Fibroblast of lung (primary cell): ENCODE measurements at regions not wholly inside any gene's neighbourhood (a gene's known extent, or its start where the extent isn't known, plus 50 kb on each side); places are given as distances from the start of the nearest gene placed in this dataset.

Experiments
- DNase-seq, 2 donors: peaks; one replicate each; pipeline versions ENCODE4 v3.0.0 to v3.0.0-alpha.2; 2010; ENCODE audit warnings: low read depth in 2 of 2
- H2AFZ ChIP-seq: 2 replicates; pipeline ENCODE4 v1.5.1; 2012; ENCODE audit warnings: low read length, control low read depth, inconsistent platforms
- H3K27ac ChIP-seq: 2 replicates; pipeline ENCODE4 v1.5.1; 2011; ENCODE audit warnings: low read length, control low read depth; ENCODE audit not compliant: insufficient read depth
- H3K27me3 ChIP-seq: 2 replicates; pipeline ENCODE4 v1.5.1; 2011; ENCODE audit warnings: mild to moderate bottlenecking, low read length; ENCODE audit not compliant: control insufficient read depth, insufficient read depth
- H3K36me3 ChIP-seq: 2 replicates; pipeline ENCODE4 v1.5.1; 2011; ENCODE audit warnings: low read length; ENCODE audit not compliant: control insufficient read depth, insufficient read depth
- H3K4me1 ChIP-seq: 2 replicates; pipeline ENCODE4 v1.5.1; 2011; ENCODE audit warnings: low read length; ENCODE audit not compliant: control insufficient read depth, insufficient read depth; ENCODE audit errors: extremely low read depth
- H3K4me2 ChIP-seq: 2 replicates; pipeline ENCODE4 v1.5.1; 2011; ENCODE audit warnings: low read length, control low read depth; ENCODE audit not compliant: insufficient read depth; ENCODE audit errors: extremely low read depth
- H3K4me3 ChIP-seq, 4 experiments: fragments of 200-600 bp in 1 of 4; sonication (generic) in 1 of 4; replicated peaks in 1 of 4; 2 replicates each; pipeline ENCODE4 v1.5.1; 2011 to 2016; ENCODE audit warnings: low read length in 4 of 4, low read depth in 3 of 4, mild to moderate bottlenecking in 3 of 4, control low read depth in 2 of 4, inconsistent platforms in 1 of 4, mixed read lengths in 1 of 4; ENCODE audit not compliant: insufficient read depth in 1 of 4; ENCODE audit errors: control extremely low read depth in 1 of 4
- H3K79me2 ChIP-seq: 2 replicates; pipeline ENCODE4 v1.5.1; 2012; ENCODE audit warnings: mild to moderate bottlenecking, low read length, inconsistent platforms; ENCODE audit not compliant: control insufficient read depth, insufficient read depth
- H3K9ac ChIP-seq: 2 replicates; pipeline ENCODE4 v1.5.1; 2011; ENCODE audit warnings: mild to moderate bottlenecking, low read length, control low read depth; ENCODE audit not compliant: insufficient read depth
- H3K9me3 ChIP-seq: 2 replicates; pipeline ENCODE4 v1.5.1; 2012; ENCODE audit warnings: low read depth, low read length; ENCODE audit not compliant: control insufficient read depth, insufficient read depth
- H4K20me1 ChIP-seq: 2 replicates; pipeline ENCODE4 v1.5.1; 2011; ENCODE audit warnings: low read length; ENCODE audit not compliant: control insufficient read depth, insufficient read depth; ENCODE audit errors: extremely low read depth
- CTCF ChIP-seq, 2 donors: IDR thresholded peaks in 1 of 2; conservative IDR thresholded peaks in 1 of 2; 1 replicate in 1 of 2; 2 replicates in 1 of 2; pipeline ENCODE4 v1.5.1; 2011 to 2012; ENCODE audit warnings: low read length in 2 of 2, control low read depth in 1 of 2, inconsistent platforms in 1 of 2, low read depth in 1 of 2, mild to moderate bottlenecking in 1 of 2
- EZH2 ChIP-seq: IDR thresholded peaks from 2 replicates; pipeline ENCODE4 v1.5.1; 2012; ENCODE audit warnings: low read length, control low read depth, mild to moderate bottlenecking; ENCODE audit errors: missing control alignments

- no peaks in the 10 kb centered on the region for H3K79me2 ChIP-seq
- no peaks in the 10 kb centered on the region for H3K27me3 ChIP-seq
- no peaks in the 10 kb centered on the region for H3K36me3 ChIP-seq
- no peak overlapping the region for H2AFZ ChIP-seq
- H3K4me1 ChIP-seq, result no peaks in the 10 kb centered on the region
- no peak overlapping the region for H3K4me3 ChIP-seq
- no peak overlapping the region for H3K9ac ChIP-seq
- no peak overlapping the region for H3K4me2 ChIP-seq
- no peak for TF ChIP-seq CTCF (conservative IDR thresholded peaks at IDR 0.05 in 1 of 2, IDR thresholded peaks at IDR 0.05 in 1 of 2; ENCODE audit: low read depth in 1 of 2, low read length in 2 of 2)
- DNase-seq, result no peak
- no peaks in the 10 kb centered on the region for H4K20me1 ChIP-seq
- no peak overlapping the region for H3K27ac ChIP-seq
- H3K9me3 ChIP-seq, result no peaks in the 10 kb centered on the region
These were observed 217.1 kb downstream of the BMP7 start for GRCh38 chr20:57049296-57049695.

- no peak overlapping the region for H2AFZ ChIP-seq
- no peaks in the 10 kb centered on the region for H3K9me3 ChIP-seq
- no peaks in the 10 kb centered on the region for H3K79me2 ChIP-seq
- H3K4me1 ChIP-seq, result no peaks in the 10 kb centered on the region
- H4K20me1 ChIP-seq, result no peaks in the 10 kb centered on the region
- no peaks in the 10 kb centered on the region for H3K36me3 ChIP-seq
- TF ChIP-seq EZH2, result no peak
- no peak for TF ChIP-seq CTCF (conservative IDR thresholded peaks at IDR 0.05 in 1 of 2, IDR thresholded peaks at IDR 0.05 in 1 of 2; ENCODE audit: low read depth in 1 of 2, low read length in 2 of 2)
- no peak overlapping the region for H3K4me2 ChIP-seq
- no peaks in the 10 kb centered on the region for H3K27me3 ChIP-seq
- DNase-seq, result no peak
- no peak overlapping the region for H3K4me3 ChIP-seq
- H3K9ac ChIP-seq, result no peak overlapping the region
- no peak overlapping the region for H3K27ac ChIP-seq
These were observed 215.3 kb downstream of the BMP7 start for GRCh38 chr20:57051096-57051495.

- no peaks in the 10 kb centered on the region for H3K4me1 ChIP-seq
- H3K27me3 ChIP-seq, result no peaks in the 10 kb centered on the region
- H3K9me3 ChIP-seq, result no peaks in the 10 kb centered on the region
- no peak overlapping the region for H2AFZ ChIP-seq
- no peak overlapping the region for H3K4me3 ChIP-seq
- H3K9ac ChIP-seq, result no peak overlapping the region
- TF ChIP-seq EZH2, result no peak
- TF ChIP-seq CTCF (conservative IDR thresholded peaks at IDR 0.05 in 1 of 2, IDR thresholded peaks at IDR 0.05 in 1 of 2; ENCODE audit: low read depth in 1 of 2, low read length in 2 of 2), result no peak
- no peak overlapping the region for H3K4me2 ChIP-seq
- no peaks in the 10 kb centered on the region for H3K79me2 ChIP-seq
- no peaks in the 10 kb centered on the region for H3K36me3 ChIP-seq
- no peak for DNase-seq
- no peak overlapping the region for H3K27ac ChIP-seq
- H4K20me1 ChIP-seq, result no peaks in the 10 kb centered on the region
These were observed 213.4 kb downstream of the BMP7 start for GRCh38 chr20:57053067-57053466.
